Stimulated activated CD4-positive, alpha-beta T cell treated with anti-CD3 and anti-CD28 coated beads, Interleukin-2, amount 100 ng/mL, for 24 hours (primary cell): ENCODE measurements at regions not wholly inside any gene's neighbourhood (a gene's known extent, or its start where the extent isn't known, plus 50 kb on each side); places are given as distances from the start of the nearest gene placed in this dataset.
"Not testable (repeated sequence)": the region's sequence is repeated elsewhere in the genome, so short reads cannot be mapped to it uniquely, and the experiment has no call there.

Experiments
- DNase-seq, 2 donors: peaks; one replicate each; pipeline ENCODE4 v3.0.0-alpha.2; 2020

GRCh38 chr5:66354422-66354821 is 210.3 kb downstream of the SREK1 start:
- DNase-seq, result no peak

- DNase-seq, result no peak
These were observed 212.0 kb downstream of the SREK1 start for GRCh38 chr5:66356011-66356565.

DNA sequence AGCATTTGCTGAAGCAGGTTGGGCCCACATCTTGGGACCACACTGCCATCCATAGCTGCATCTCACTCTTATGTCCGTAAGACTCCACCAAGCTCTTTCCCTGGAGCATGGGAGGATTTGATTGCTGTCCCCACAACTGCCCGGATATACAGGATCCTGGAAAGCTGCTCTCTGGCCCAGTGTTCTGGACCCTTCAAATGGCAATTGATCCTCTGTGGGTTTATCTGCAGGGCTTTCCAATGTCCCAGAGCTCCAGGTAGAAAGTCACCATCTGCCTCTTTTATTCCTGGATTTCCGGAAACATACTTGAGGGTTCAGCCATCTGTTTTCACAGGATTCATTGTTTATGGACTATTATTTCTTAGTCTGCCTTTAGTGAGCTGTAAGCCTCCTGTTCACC is 214.6 kb downstream of the SREK1 start:
- DNase-seq, result no peak

DNA sequence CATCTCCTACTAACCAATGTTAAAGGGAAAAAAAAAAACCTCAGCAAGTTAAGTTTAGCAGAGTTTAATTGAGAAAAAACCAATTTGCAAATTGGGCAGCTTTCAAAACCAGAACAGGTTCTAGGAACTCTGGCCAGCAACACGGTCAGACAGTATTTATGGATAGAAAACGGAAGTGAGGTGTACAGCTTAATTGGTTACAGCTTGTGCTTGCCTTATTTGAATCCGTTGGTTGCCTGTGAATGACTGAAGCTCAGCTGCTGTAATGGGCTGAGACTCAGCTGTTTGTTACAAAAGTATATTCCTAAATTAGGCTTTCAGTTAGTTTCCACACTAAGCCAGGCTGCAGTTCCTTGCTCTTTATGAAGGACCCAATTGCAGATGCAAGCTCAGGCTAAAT is 217.0 kb downstream of the SREK1 start:
- DNase-seq, result no peak

GRCh38 chr5:66362046-66362445 is 217.9 kb downstream of the SREK1 start:
- no peak for DNase-seq

GRCh38 chr5:66362687-66363086 is 218.6 kb downstream of the SREK1 start:
- DNase-seq, result no peak

DNA sequence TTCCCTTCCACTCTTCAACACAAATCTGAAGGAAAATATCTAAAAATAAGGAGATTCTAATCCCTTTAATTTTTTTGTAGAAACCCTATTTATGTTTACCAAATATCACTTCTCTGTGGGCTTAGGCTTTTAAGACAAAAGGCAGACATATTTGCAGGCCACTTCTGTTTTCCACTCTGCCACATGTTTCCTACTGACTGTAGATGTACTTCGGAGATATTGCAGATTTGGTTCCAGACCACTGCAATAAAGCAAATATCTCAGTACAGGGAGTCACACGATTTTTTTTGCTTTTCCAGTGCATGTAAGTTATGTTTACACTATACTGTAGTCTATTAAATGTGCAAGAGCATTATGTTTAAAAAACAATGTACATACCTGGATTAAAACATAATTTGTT is 219.0 kb downstream of the SREK1 start:
- no peak for DNase-seq

- DNase-seq, result no peak
These were observed 220.1 kb downstream of the SREK1 start for GRCh38 chr5:66364186-66364585.

DNA sequence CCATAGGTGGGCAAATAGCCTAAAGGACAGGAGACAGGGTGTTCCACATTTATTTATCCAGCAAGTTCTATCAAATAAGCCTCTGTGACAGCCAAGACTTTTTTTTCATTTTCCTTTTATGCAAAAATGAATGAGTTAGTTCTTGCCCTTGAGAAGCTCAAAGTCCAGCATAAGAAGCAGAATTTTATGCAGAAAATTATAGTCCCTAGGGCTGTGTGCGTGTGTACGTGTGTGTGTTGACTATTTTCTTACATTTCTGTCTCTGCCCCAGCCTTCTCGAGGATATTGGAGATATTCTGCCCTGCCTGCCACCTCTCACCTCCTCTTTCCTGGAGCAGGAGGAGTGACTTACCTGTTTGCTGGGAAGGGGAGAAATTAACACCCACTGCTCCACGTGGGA is 221.9 kb downstream of the SREK1 start:
- no peak for DNase-seq

DNA sequence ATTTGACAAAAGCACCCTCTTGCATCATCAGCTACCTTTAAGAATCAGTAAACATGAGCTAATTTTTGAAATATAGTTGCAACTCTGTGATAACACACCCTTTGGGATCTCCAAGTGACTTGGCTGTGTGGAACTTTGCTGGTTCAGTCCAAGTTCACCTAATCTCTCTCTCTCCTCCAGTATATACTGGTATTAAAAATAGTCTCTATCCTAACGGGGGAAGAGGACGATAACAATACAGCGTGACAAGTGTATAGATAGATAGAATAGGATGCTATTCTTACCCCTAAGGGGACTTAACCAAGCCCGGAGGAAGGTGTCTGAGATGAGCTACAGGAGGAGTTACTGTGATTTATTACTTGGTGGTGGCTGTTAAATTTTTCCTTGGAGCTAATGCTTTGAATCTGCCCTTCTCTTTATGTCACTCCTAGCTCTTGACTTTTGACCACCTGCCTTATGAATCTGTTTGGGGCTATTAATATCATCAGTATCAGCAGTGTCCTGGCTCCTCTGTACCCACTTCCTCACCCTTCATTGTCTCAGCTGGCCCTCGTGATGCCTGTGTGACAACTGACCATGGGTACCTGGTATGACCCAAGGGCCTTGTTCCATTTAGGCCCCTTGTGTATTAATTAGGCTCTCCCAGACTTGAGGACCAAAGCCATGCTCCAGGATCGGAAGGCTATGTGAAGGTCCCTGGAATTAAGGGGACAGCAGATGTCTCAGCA is 223.9 kb downstream of the SREK1 start:
- DNase-seq, result no peak

DNA sequence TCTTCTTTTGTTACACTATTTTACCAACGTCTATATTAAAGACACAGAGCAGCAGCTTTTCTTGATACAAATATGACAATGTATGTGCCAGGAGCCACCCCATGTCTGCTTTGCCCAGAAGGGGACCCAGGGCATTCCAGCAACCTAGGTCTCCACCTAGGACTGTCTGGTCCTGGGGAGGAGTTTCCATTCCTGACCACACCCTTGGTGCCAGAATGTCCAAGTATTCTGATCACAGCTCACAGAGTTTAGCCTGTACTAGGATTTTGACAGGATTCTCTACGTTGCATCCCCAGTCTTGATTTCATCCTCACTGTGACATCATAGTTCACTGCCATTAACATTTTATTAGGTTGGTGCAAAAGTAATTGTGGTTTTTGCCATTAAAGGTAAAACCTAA is 224.7 kb downstream of the SREK1 start:
- DNase-seq, result no peak

DNA sequence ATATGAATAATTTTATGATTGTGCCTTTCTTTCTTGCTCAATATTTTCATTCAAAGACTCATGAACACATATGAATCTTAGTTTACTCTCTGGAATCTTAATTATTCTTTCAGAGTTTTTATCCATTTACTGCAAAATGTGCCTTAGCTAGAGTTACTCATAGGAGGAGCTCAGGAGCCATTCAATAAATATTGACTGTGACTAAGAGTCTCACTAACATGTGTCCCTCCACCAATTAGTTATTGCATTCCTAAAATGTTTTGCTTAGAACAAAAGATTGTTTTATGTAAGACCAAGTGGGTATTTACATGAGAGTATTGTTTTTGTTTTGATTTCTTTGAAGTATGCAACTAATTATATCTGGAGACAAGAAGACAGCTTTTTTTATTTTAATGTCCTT is 218.4 kb upstream of the MAST4 start:
- DNase-seq, result no peak

DNA sequence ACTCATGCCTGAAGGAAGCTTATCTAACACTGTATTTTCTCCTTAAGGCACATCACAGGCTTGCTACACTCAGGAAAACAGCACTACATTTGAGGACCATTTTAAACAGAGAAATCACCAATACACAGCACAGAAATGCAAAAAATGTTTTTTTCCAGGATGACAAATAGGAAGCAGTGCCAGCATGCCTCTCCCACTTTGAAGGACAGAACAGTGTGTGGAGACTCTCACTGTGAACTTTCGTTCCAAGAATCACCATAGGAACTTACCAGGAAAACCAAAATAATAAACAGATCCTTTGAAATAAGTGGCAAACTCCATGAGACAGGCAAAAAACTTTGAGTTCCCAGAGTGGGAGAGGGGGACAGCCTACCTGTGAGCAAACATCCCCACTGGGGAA is 217.8 kb upstream of the MAST4 start:
- no peak for DNase-seq

GRCh38 chr5:66382152-66382551 is 214.0 kb upstream of the MAST4 start:
- no peak for DNase-seq

DNA sequence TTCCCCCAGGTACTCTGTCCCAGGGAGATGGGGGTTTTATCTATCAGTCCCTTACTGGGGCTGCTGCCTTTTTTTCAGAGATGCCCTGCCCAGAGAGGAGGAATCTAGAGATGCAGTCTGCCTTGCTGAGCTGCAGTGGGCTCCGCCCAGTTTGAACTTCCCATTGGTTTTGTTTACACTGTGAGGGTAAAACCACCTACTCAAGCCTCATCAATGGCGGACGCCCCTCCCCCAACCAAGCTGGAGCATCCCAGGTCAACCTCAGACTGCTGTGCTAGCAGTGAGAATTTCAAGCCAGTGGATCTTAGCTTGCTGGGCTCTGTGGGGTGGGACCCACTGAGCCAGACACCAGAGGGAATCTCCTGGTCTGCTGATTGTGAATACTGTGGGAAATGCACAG is 191.0 kb upstream of the MAST4 start:
- not testable (repeated sequence) for DNase-seq

DNA sequence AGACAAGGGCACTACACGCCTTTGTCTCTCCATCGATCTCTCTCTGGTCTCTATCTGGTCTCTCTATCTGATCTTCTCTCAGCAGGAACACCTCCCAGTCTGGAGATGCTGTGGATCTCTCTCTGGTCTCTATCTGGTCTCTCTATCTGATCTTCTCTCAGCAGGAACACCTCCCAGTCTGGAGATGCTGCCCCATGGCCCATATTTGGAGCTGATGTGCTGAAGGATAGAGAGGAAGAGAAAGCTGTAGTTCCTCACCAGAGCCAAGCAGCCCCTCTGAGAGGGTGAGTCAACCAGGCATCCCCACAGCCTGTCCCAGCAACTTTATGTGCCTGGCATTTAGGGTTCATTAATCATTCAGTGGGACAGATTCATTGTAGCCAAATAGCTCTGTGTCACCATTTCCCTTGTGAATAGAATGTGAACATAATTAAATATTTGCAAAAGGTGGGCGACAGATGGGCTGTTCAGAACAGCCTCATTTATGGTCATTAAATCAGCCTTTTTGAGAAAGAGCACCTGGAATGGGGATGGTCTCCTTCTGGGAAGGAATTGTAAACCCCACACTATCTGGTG is 189.3 kb upstream of the MAST4 start:
- no peak for DNase-seq

GRCh38 chr5:66407765-66408164 is 188.4 kb upstream of the MAST4 start:
- no peak for DNase-seq

GRCh38 chr5:66408576-66408975 is 187.6 kb upstream of the MAST4 start:
- DNase-seq, result no peak

- no peak for DNase-seq
These were observed 186.1 kb upstream of the MAST4 start for GRCh38 chr5:66410122-66410521.

DNA sequence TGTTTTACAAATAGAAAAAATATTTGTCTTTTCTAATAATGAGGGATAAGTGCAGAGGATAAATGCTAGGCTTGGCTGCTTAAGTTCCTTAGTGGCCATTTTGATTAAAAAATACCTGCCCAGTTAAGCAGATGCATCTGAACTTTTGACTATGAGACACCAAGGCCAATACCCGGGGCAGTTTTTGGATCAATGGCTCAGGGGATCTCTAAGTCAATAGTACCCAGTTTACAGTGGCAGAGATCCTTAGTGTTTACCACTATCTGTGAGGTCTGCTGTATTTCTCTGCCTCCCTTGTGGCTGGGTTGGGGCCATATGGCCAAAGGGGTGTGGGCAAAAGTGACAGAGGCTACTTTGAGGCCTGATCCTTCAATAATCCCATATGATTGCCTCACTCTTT is 184.5 kb upstream of the MAST4 start:
- no peak for DNase-seq

DNA sequence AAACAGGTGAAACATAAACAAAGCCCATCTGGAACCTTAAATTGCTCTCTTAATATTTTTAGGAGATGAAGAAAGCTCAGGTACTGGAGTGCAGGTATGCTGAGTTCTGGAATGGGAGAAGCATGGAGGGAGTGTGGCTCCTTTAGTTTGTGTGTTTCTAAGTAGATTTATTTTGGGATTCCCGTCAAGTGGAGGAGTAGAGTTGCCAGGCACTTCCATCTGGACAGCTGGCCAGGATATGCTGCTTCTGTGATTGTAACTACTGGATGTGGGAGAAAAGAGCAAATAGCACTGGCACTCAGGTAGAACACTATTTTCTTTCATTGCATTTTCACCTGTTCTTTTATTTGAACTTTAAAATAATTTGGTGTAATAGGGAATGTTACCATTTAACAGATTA is 182.3 kb upstream of the MAST4 start:
- no peak for DNase-seq

DNA sequence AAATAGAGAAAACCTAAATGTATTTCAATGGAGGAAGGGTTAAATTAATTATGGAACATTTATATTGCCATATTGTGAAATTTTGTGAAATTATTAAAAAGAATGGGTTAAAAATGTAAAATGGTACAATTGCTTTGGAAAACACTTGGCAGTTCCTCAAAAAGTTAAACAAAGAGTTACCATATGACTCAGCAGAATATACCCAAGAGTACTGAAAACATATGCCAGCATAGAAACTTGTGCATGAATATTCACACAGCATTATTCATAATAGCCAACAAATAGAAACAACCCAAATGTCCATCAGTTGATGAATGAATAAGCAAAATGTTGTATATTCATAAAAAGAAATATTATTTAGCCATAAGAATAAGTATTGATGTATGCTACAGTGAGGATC is 181.0 kb upstream of the MAST4 start:
- no peak for DNase-seq

DNA sequence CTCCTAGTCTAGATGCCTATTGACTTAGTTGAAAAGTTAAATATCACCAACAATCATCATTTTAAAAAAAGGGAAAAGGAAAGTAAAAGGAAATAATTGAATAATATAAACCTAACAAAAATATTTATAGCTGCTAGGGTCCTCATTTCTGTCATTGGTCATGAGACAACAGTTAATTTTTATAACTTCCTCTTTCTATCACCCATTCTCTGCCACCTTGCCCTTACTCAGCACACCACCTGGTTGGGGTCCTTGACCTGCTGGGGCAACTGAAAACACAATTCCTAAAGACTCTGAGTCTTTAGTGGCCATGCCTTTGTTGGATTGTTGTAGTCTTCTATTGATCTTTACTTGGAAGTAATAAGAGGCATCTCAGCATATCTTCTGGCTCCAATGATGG is 179.5 kb upstream of the MAST4 start:
- DNase-seq, result no peak

GRCh38 chr5:66417781-66418180 is 178.4 kb upstream of the MAST4 start:
- DNase-seq, result no peak

GRCh38 chr5:66423484-66423883 is 172.7 kb upstream of the MAST4 start:
- no peak for DNase-seq
